Brain microvascular endothelial cell (primary cell): ENCODE measurements at regions not wholly inside any gene's neighbourhood (a gene's known extent, or its start where the extent isn't known, plus 50 kb on each side); places are given as distances from the start of the nearest gene placed in this dataset.

Experiments
- DNase-seq: peaks from one replicate; pipeline ENCODE4 v3.0.0-alpha.2; 2020
- H3K27ac ChIP-seq: fragments of 250-450 bp; sonication (Bioruptor Pico); 2 replicates; pipeline ENCODE4 v1.5.1; 2020; ENCODE audit warnings: mild to moderate bottlenecking, moderate library complexity
- H3K27me3 ChIP-seq: fragments of 250-450 bp; sonication (Bioruptor Pico); replicated peaks from 2 replicates; pipeline ENCODE4 v1.5.1; 2020; ENCODE audit warnings: mild to moderate bottlenecking
- H3K36me3 ChIP-seq: fragments of 250-450 bp; sonication (Bioruptor Pico); replicated peaks from 2 replicates; pipeline ENCODE4 v1.5.1; 2020; ENCODE audit warnings: mild to moderate bottlenecking
- H3K4me3 ChIP-seq: 2 replicates; pipeline ENCODE4 v1.5.1; 2011; ENCODE audit warnings: low read depth, mild to moderate bottlenecking, control low read depth, low read length, moderate library complexity
- CTCF ChIP-seq: IDR thresholded peaks from 2 replicates; pipeline ENCODE4 v1.5.1; 2011; ENCODE audit warnings: low read depth, mild to moderate bottlenecking, moderate library complexity, low read length, control low read depth, inconsistent platforms; ENCODE audit errors: missing control alignments
- in situ Hi-C: cut with HindIII; loops from 2 replicates; pipeline ENCODE4 v1.10.0; 2017; ENCODE audit warnings: low sequenced_read_pairs, low pct_ligation_motif_present

DNA sequence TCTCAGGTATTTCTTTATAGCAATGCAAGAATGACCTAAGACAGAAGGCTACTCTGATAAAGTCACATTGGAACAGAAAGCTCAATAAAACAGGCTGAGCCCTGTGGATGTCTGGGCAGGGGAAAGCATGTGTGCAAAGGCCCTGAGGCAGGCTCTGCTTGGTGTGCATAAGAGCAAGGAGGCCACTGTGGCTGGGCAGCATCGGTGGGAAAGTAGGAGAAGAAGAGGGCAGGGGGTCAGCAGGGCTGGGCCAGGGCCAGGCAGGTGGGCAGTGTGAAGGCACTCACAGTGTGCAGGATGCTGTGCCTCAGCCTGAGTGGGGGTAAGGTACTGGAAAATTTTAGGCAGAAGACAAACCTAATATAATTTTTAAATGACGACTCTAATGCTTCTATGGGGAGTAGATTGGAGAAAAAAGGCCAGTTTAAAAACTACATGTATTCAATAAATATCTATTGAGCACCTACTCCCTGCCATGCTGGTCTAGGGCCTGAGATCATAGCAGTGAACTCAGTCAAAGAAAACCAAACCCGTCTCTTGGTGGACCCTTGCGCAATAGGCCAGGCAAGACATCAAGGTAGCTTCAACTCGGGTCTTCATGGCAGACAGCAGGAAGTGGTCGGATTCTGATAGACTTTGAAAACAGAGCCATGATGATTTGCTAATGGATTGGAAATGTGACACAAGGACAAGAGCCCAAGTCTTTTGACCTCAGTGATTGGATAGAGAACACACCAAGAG lies 572.3 kb downstream of the TCERG1L start:
- Histone ChIP-seq H3K27ac (no peak overlapping the region), H3K27me3 (no peaks in the 10 kb centered on the region), H3K36me3 (no peaks in the 10 kb centered on the region), H3K4me3 (no peak overlapping the region)
- no peak for DNase-seq
- in situ Hi-C loops: no loop called here
- no peak for TF ChIP-seq CTCF

GRCh38 chr10:130739757-130740145 lies 571.8 kb downstream of the TCERG1L start:
- DNase-seq: no peak
- Histone ChIP-seq H3K27ac (no peak overlapping the region), H3K4me3 (no peak overlapping the region), H3K36me3 (no peaks in the 10 kb centered on the region), H3K27me3 (no peaks in the 10 kb centered on the region)
- no peak for TF ChIP-seq CTCF
- in situ Hi-C loops: no loop called here

DNA sequence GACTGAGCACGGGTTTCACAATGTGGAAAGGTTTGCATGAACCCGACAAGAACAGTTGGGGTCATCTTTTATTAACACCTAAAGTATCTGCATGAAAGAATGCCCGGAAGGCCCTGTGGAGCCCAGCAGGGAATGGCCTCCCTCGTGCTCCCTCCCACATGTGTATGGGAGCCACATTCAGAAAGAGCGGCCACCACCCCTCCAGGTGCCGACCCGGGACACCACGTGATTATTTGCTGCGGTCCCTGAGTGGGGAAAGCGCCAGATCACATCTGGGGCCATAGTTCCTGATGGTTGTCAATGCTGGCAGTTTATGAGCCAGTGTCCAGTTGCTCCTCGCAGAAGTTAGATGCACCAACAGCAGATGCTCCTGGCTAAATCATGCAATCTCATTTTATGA lies 571.4 kb downstream of the TCERG1L start:
- in situ Hi-C loops: no loop called here
- no peaks in the 10 kb centered on the region for H3K36me3 ChIP-seq
- no peak for DNase-seq
- no peaks in the 10 kb centered on the region for H3K27me3 ChIP-seq
- no peak overlapping the region for H3K27ac ChIP-seq
- TF ChIP-seq CTCF: no peak
- no peak overlapping the region for H3K4me3 ChIP-seq

DNA sequence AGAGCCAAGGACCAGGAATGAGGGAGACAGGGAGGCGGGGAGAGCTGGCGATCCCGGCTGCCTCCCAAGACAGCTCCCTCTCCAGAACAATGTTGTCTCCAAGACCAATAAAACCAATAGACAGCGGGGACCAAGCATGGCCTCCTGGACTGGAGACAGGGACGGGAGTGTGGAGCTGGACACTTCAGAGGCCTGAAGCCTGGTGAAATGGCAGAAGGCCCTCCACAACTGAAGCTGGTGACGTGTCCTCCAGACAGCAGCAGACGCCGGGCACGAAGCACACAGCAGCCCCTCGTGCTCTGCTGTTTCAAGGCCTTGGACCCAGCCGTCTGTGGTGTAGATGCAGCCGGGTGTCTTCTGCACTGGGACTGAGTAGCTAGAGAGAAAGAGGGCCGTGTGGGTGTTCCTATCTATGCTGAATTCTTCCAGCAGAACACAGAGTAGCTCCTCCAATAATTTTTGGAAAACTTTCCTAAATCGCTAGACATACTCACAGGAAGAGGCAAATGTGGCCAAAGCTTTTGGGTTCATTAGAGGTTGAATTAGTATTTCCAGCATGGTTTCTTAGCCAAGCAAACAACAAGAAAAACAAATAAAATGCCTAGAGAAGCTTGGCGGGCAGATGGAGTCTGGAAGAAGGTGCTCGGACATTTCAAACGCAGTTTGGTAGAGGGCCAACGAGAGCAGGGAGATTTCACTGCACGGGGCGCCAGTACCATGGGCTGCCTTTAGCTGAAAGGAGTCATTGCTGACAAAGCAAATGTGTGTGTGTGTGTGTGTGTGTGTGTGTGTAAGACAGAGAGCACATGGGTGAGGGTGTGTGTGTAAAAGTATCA lies 570.4 kb downstream of the TCERG1L start:
- Histone ChIP-seq H3K27ac (no peak overlapping the region), H3K27me3 (no peaks in the 10 kb centered on the region), H3K36me3 (no peaks in the 10 kb centered on the region), H3K4me3 (no peak overlapping the region)
- TF ChIP-seq CTCF: no peak
- no peak for DNase-seq
- in situ Hi-C loops: no loop called here

- no peak for DNase-seq
- no peak for TF ChIP-seq CTCF
- no peak overlapping the region for H3K27ac ChIP-seq
- in situ Hi-C loops: no loop called here
- H3K27me3 ChIP-seq: no peaks in the 10 kb centered on the region
- H3K4me3 ChIP-seq: no peak overlapping the region
- H3K36me3 ChIP-seq: no peaks in the 10 kb centered on the region
Measured at GRCh38 chr10:130741901-130742855, 569.3 kb downstream of the TCERG1L start.
